ENCODE measurements at regions not wholly inside any gene's neighbourhood (a gene's known extent, or its start where the extent isn't known, plus 50 kb on each side); places are given as distances from the start of the nearest gene placed in this dataset.

DNA sequence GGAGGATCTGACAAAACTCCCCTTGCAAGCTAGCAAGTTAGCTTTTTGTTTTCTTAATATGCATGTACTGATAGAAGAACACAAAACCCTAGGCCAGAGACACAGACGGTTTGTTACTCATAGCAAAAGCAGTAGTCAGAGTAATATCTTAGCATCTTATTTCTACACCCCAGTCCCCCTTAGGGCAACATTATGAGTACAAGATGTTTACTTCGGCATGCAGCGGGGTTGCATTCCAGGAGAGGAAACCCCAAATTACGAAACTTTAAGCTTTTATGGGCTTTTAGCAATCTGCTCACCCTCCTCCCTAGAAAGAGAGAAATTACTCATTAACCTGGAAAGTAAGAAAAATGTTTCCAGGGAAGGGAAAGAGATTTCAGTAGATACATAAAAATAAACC lies 1286.9 kb downstream of the EPHA7 start:
- Histone ChIP-seq H3K4me3 (no peak overlapping the region), H3K9me3 (no peaks in the 10 kb centered on the region), H3K27me3 (ENCODE audit: low read depth) (no peaks in the 10 kb centered on the region), H3K27ac (no peak overlapping the region), H3K36me3 (no peaks in the 10 kb centered on the region), H3K4me1 (no peaks in the 10 kb centered on the region)
- intact Hi-C loops (cut with DNase I), result no loop called here
- TF ChIP-seq, protein P1, sequence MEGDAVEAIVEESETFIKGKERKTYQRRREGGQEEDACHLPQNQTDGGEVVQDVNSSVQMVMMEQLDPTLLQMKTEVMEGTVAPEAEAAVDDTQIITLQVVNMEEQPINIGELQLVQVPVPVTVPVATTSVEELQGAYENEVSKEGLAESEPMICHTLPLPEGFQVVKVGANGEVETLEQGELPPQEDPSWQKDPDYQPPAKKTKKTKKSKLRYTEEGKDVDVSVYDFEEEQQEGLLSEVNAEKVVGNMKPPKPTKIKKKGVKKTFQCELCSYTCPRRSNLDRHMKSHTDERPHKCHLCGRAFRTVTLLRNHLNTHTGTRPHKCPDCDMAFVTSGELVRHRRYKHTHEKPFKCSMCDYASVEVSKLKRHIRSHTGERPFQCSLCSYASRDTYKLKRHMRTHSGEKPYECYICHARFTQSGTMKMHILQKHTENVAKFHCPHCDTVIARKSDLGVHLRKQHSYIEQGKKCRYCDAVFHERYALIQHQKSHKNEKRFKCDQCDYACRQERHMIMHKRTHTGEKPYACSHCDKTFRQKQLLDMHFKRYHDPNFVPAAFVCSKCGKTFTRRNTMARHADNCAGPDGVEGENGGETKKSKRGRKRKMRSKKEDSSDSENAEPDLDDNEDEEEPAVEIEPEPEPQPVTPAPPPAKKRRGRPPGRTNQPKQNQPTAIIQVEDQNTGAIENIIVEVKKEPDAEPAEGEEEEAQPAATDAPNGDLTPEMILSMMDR (IDR thresholded peaks at IDR 0.05), result no peak
- DNase-seq (no peak), ATAC-seq (no peak)

DNA sequence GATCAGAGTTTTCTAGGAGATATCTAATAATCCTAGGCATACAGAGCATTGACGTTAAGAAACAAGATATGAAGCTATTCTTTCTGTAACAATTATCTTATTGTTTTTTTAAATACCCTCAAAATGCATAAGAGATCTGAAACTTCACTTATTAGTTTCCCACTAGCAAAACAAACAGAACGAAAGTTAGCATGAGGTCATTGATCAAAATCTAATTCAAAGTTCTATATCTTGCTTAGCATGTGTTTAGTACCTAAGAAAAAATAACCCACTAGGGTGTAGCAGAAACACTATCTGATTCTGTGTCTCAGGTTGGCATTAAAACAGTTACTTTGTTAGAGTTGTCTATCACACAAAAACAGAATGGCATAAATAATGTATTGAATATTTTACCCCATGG lies 1288.4 kb downstream of the EPHA7 start:
- Histone ChIP-seq H3K36me3 (no peaks in the 10 kb centered on the region), H3K27ac (no peak overlapping the region), H3K9me3 (no peaks in the 10 kb centered on the region), H3K4me1 (no peaks in the 10 kb centered on the region), H3K4me3 (no peak overlapping the region), H3K27me3 (ENCODE audit: low read depth) (no peaks in the 10 kb centered on the region)
- no peak for DNase-seq
- intact Hi-C loops (cut with DNase I), result no loop called here
- ATAC-seq, result no peak
- TF ChIP-seq, protein P1 (IDR thresholded peaks at IDR 0.05), result no peak

DNA sequence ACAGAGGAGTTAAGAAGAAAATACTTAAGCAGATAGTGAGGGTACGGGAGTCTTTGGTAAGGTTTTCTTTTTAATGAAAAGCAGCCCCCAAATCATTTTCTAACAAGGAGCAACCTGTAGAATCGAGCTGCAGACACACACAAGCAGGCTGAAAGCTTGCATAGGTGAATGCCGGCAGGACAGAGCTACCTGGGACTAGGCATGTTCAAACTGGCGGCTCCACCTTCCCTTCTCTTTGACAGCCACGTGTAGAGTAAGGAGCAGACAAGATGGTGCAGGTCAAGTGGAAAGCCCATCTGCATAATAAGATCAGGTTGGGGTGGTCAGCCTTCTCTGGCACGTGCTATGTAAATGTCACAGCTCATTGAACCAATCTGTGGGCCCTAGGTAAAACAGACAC lies 1292.4 kb downstream of the EPHA7 start:
- Histone ChIP-seq H3K9me3 (no peaks in the 10 kb centered on the region), H3K4me3 (no peak overlapping the region), H3K27me3 (ENCODE audit: low read depth) (no peaks in the 10 kb centered on the region), H3K4me1 (no peaks in the 10 kb centered on the region), H3K36me3 (no peaks in the 10 kb centered on the region), H3K27ac (no peak overlapping the region)
- TF ChIP-seq, protein P1 (IDR thresholded peaks at IDR 0.05), result no peak
- intact Hi-C loops (cut with DNase I), result no loop called here
- no peak for ATAC-seq
- DNase-seq, result no peak

DNA sequence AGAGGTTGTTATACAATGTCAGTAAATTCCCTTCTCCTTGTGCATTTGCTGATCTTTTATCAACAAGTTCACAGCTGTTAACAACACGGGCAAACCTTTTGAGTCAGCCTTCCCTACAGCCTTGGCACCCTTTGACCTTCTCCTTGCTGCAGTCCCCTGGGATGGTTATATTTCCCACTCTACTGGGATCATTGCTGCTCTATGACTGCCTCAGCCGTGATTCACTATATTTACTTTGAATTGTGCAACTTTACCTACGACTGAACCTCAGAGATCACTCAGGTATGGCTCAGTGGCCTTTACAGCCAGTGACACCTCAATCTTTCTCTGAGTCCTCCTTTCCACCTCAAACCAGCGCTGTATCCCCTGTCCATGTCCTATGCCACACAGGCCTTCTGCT lies 1293.3 kb downstream of the EPHA7 start:
- TF ChIP-seq, protein P1 (IDR thresholded peaks at IDR 0.05), result no peak
- no peaks in the 10 kb centered on the region for H3K27me3 ChIP-seq (ENCODE audit: low read depth)
- no peak overlapping the region for H3K27ac ChIP-seq
- no peaks in the 10 kb centered on the region for H3K36me3 ChIP-seq
- no peak overlapping the region for H3K4me3 ChIP-seq
- H3K9me3 ChIP-seq, result no peaks in the 10 kb centered on the region
- intact Hi-C loops (cut with DNase I), result no loop called here
- no peaks in the 10 kb centered on the region for H3K4me1 ChIP-seq
- ATAC-seq (peak; percentile 21 to 26), DNase-seq (no peak)

DNA sequence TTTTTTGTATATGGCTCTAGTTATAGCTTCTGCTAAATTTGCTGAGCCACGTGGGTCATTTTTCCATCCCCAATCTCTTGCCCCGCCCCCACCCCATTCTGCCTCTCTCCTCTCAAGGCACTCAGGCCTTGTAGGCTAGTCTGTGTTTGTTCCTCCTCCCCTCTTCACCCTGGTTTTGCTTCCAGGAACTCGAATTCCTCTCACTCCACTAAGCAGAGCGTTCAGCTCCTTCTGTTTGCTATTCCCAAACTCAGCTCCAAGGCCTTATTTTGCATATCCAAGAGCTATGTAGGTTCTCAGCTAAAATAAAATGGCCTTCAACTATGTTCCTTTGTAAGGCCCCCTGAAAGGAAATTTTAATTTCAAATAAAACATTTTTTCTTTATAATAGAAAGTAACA lies 1293.7 kb downstream of the EPHA7 start:
- no peaks in the 10 kb centered on the region for H3K36me3 ChIP-seq
- H3K4me1 ChIP-seq, result no peaks in the 10 kb centered on the region
- no peaks in the 10 kb centered on the region for H3K9me3 ChIP-seq
- H3K4me3 ChIP-seq, result no peak overlapping the region
- H3K27ac ChIP-seq, result no peak overlapping the region
- ATAC-seq (peak in 1 of 2 donors; percentile 21), DNase-seq (no peak)
- intact Hi-C loops (cut with DNase I), result no loop called here
- H3K27me3 ChIP-seq (ENCODE audit: low read depth), result no peaks in the 10 kb centered on the region
- TF ChIP-seq, protein P1 (IDR thresholded peaks at IDR 0.05), result no peak

DNA sequence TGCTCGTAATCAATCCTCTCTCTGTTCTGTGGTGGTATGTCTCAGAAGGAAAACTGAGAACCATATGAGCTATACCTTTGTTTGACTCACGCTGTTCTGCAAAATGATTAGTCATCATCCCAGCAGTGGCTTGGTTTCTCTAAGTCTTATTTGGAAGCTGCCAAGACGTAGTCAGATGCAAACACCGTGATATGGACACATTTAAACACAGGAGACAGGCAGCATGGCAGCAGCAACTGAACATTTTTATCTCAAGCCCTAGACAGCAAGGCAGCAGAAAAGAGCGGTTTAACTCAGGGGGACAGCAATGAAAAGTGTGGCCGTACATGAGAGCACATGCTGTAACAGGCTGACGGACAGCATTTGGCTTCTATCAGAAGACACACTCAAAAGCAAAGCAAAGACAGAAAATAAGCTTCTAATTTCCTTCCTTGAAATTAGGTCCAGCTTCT lies 1295.1 kb downstream of the EPHA7 start:
- no peak for DNase-seq
- TF ChIP-seq, protein P1 (IDR thresholded peaks at IDR 0.05), result no peak
- intact Hi-C loops (cut with DNase I), result no loop called here
- no peaks in the 10 kb centered on the region for H3K27me3 ChIP-seq (ENCODE audit: low read depth)
- H3K4me3 ChIP-seq, result no peak overlapping the region
- H3K4me1 ChIP-seq, result no peaks in the 10 kb centered on the region
- H3K9me3 ChIP-seq, result no peaks in the 10 kb centered on the region
- H3K36me3 ChIP-seq, result no peaks in the 10 kb centered on the region
- ATAC-seq, result no peak
- H3K27ac ChIP-seq, result no peak overlapping the region

Data from lower lobe of right lung (tissue), 2 donors.